Liver (tissue), 8 donors: ENCODE measurements at regions not wholly inside any gene's neighbourhood (a gene's known extent, or its start where the extent isn't known, plus 50 kb on each side); places are given as distances from the start of the nearest gene placed in this dataset.
"Not testable (repeated sequence)": the region's sequence is repeated elsewhere in the genome, so short reads cannot be mapped to it uniquely, and the experiment has no call there.

Experiments used
- DNase-seq: peaks from one replicate; pipeline ENCODE4 v3.0.0-alpha.2; 2017; ENCODE audit warnings: low spot score
- H3K27ac ChIP-seq, 2 donors: one replicate each; pipeline ENCODE4 v1.7.0; 2013; ENCODE audit warnings: inconsistent platforms in 2 of 2, low read length in 2 of 2, control low read depth in 1 of 2, low read depth in 1 of 2, mild to moderate bottlenecking in 1 of 2
- H3K27me3 ChIP-seq, 4 donors: one replicate each; pipeline versions ENCODE4 v1.6.1 to v1.7.0; 2013; ENCODE audit warnings: low read length in 3 of 4, inconsistent platforms in 1 of 4, mild to moderate bottlenecking in 1 of 4, moderate library complexity in 1 of 4; ENCODE audit not compliant: control insufficient read depth in 4 of 4, insufficient read depth in 4 of 4
- H3K36me3 ChIP-seq, 4 donors: one replicate each; pipeline versions ENCODE4 v1.6.1 to v1.7.0; 2013; ENCODE audit warnings: low read length in 3 of 4, mild to moderate bottlenecking in 3 of 4, low read depth in 1 of 4, moderate library complexity in 1 of 4; ENCODE audit not compliant: control insufficient read depth in 4 of 4, insufficient read depth in 3 of 4
- H3K4me1 ChIP-seq, 4 donors: one replicate each; pipeline versions ENCODE4 v1.6.1 to v1.7.0; 2013; ENCODE audit warnings: low read length in 3 of 4, mild to moderate bottlenecking in 3 of 4, moderate library complexity in 1 of 4; ENCODE audit not compliant: control insufficient read depth in 4 of 4, insufficient read depth in 4 of 4
- H3K4me3 ChIP-seq, 3 donors: one replicate each; pipeline versions ENCODE4 v1.6.1 to v1.7.0; 2013; ENCODE audit warnings: low read length in 3 of 3, control low read depth in 1 of 3, low read depth in 1 of 3, mild to moderate bottlenecking in 1 of 3
- H3K9ac ChIP-seq, 2 donors: one replicate each; pipeline ENCODE4 v1.7.0; 2013; ENCODE audit warnings: low read length in 2 of 2, mild to moderate bottlenecking in 2 of 2, moderate library complexity in 2 of 2, control low read depth in 1 of 2, low read depth in 1 of 2
- H3K9me3 ChIP-seq, 4 donors: one replicate each; pipeline versions ENCODE4 v1.6.1 to v1.7.0; 2013; ENCODE audit warnings: low read length in 3 of 4; ENCODE audit not compliant: control insufficient read depth in 4 of 4
- ATF3 ChIP-seq: IDR thresholded peaks from 2 replicates; pipeline ENCODE4 v1.6.1; 2016; ENCODE audit warnings: antibody characterized with exemption
- EGR1 ChIP-seq, 2 donors: IDR thresholded peaks; 2 replicates each; pipeline ENCODE4 v1.6.1; 2016 to 2018; ENCODE audit warnings: antibody characterized with exemption in 2 of 2, low read depth in 2 of 2
- FOXA2 ChIP-seq: IDR thresholded peaks from 2 replicates; pipeline ENCODE4 v1.6.1; 2016; ENCODE audit warnings: antibody characterized with exemption
- GABPA ChIP-seq, 2 donors: IDR thresholded peaks in 1 of 2; conservative IDR thresholded peaks in 1 of 2; 2 replicates each; pipeline ENCODE4 v1.6.1; 2016; ENCODE audit warnings: antibody characterized with exemption in 2 of 2, mild to moderate bottlenecking in 1 of 2, moderate library complexity in 1 of 2
- HNF4A ChIP-seq, 2 donors: conservative IDR thresholded peaks; 2 replicates each; pipeline ENCODE4 v1.6.1; 2016; ENCODE audit warnings: antibody characterized with exemption in 2 of 2, mild to moderate bottlenecking in 2 of 2
- HNF4G ChIP-seq: IDR thresholded peaks from 2 replicates; pipeline ENCODE4 v1.6.1; 2016; ENCODE audit warnings: antibody characterized with exemption
- JUND ChIP-seq, 2 donors: IDR thresholded peaks; 2 replicates each; pipeline ENCODE4 v1.6.1; 2016; ENCODE audit warnings: antibody characterized with exemption in 2 of 2
- MAX ChIP-seq: IDR thresholded peaks from 2 replicates; pipeline ENCODE4 v1.6.1; 2016; ENCODE audit warnings: antibody characterized with exemption
- NR2F2 ChIP-seq: IDR thresholded peaks from 2 replicates; pipeline ENCODE4 v1.6.1; 2016; ENCODE audit warnings: antibody characterized with exemption
- RAD21 ChIP-seq, 2 donors: IDR thresholded peaks; 2 replicates each; pipeline ENCODE4 v1.6.1; 2016; ENCODE audit warnings: antibody characterized with exemption in 2 of 2, mild to moderate bottlenecking in 2 of 2
- REST ChIP-seq: IDR thresholded peaks from 2 replicates; pipeline ENCODE4 v1.6.1; 2016; ENCODE audit warnings: antibody characterized with exemption, mild to moderate bottlenecking
- RXRA ChIP-seq, 2 donors: IDR thresholded peaks; 2 replicates each; pipeline ENCODE4 v1.6.1; 2017 to 2018; ENCODE audit warnings: antibody characterized with exemption in 2 of 2, mild to moderate bottlenecking in 1 of 2
- SP1 ChIP-seq: IDR thresholded peaks from 2 replicates; pipeline ENCODE4 v1.6.1; 2018; ENCODE audit warnings: antibody characterized with exemption, mild to moderate bottlenecking
- TAF1 ChIP-seq: conservative IDR thresholded peaks from 2 replicates; pipeline ENCODE4 v1.6.1; 2016; ENCODE audit warnings: antibody characterized with exemption, mild to moderate bottlenecking
- YY1 ChIP-seq: IDR thresholded peaks from 2 replicates; pipeline ENCODE4 v1.6.1; 2016; ENCODE audit warnings: antibody characterized with exemption, mild to moderate bottlenecking
- ZBTB33 ChIP-seq: IDR thresholded peaks from 2 replicates; pipeline ENCODE4 v1.6.1; 2016; ENCODE audit warnings: antibody characterized with exemption
- WGBS: extraction: QIAGEN DNeasy Blood & Tissue Kit; methylation state at CpG from one replicate; pipeline ENCODE4 v1.1.7; 2013; 5-methylcytosine and 5-hydroxymethylcytosine counted together
- TF ChIP-seq, protein P1 (sequence below): fragments of 150-350 bp; IDR thresholded peaks from 2 replicates; pipeline ENCODE4 v1.5.1; 2017; ENCODE audit warnings: improper control_type of control experiment, low read depth, low read length; ENCODE audit not compliant: missing input control
- donor health status: healthy.
- donor health status: healthy.
- donor health status: healthy.
- donor health status: healthy.
- donor health status: healthy.

GRCh38 chr12:31796270-31796951 is 67.6 kb upstream of the AMN1 start (continued):
- no peak for TF ChIP-seq FOXA2
- no peak for TF ChIP-seq HNF4G

DNA sequence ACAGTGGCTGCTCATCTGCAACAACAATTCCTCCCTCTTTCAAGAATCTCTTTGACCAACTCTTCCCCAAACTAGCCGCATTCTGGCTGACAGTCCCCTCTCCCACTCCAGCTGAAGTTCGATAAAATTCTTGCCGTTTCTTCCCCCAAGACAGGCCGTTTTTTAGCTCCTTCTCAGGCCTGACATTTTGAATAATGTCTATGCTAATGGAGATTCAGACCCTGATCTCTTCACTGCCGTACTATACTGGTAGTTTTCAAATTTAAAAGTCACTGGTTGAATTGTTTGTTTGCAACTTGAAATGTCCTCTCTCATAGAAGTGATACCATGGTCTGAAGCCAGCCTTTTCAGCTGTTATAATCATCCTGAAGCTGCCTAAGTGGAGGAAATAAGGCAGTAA is 65.9 kb upstream of the AMN1 start:
- 79% methylated on average over 5 of the region's 5 CpGs for WGBS
- Histone ChIP-seq H3K9ac (no peak overlapping the region), H3K27ac (no peak overlapping the region), H3K27me3 (no peaks in the 10 kb centered on the region), H3K4me1 (no peaks in the 10 kb centered on the region), H3K4me3 (no peak overlapping the region), H3K9me3 (no peaks in the 10 kb centered on the region), H3K36me3 (no peaks in the 10 kb centered on the region)
- no peak for TF ChIP-seq FOXA2
- TF ChIP-seq GABPA (IDR thresholded peaks at IDR 0.05 in 1 of 2, conservative IDR thresholded peaks at IDR 0.05 in 1 of 2), result no peak
- no peak for TF ChIP-seq SP1
- TF ChIP-seq YY1, result no peak
- TF ChIP-seq TAF1, result no peak
- TF ChIP-seq RXRA (IDR thresholded peaks at IDR 0.05), result no peak
- TF ChIP-seq RAD21 (IDR thresholded peaks at IDR 0.05), result no peak
- TF ChIP-seq NR2F2, result no peak
- TF ChIP-seq EGR1 (IDR thresholded peaks at IDR 0.05; ENCODE audit: low read depth in 2 of 2), result no peak
- no peak for TF ChIP-seq MAX
- TF ChIP-seq JUND (IDR thresholded peaks at IDR 0.05), result no peak
- TF ChIP-seq HNF4A (conservative IDR thresholded peaks at IDR 0.05), result no peak
- TF ChIP-seq REST, result no peak
- DNase-seq, result no peak

DNA sequence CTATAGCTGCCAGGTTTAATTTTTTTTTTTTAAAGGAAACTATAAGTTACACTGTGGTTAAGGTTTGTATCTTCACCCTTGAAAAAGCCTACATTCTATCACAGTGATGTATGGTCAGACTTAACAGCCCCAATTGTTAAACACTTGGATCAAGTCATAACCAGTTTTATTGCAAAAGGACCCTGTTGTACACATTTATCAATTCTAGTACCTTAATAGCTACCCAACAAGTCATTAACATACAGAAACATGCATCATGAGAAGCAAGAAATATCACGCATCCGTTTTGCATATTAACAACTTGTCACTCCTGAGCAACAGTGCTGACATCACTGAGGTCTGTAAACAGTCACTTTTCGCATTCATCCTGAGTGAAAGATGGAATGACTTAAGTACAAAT is 62.4 kb upstream of the AMN1 start:
- H3K9me3 ChIP-seq, H3K27ac ChIP-seq, H3K27me3 ChIP-seq, DNase-seq, H3K36me3 ChIP-seq, H3K4me1 ChIP-seq, H3K9ac ChIP-seq, H3K4me3 ChIP-seq: not testable (repeated sequence)
- 93% methylated on average over 3 of the region's 3 CpGs for WGBS

- DNase-seq, result no peak
- no peaks in the 10 kb centered on the region for H3K4me1 ChIP-seq
- 1% methylated on average over 1 of the region's 1 CpG for WGBS
- no peaks in the 10 kb centered on the region for H3K36me3 ChIP-seq
- H3K4me3 ChIP-seq, result no peak overlapping the region
- H3K9ac ChIP-seq, result no peak overlapping the region
- no peaks in the 10 kb centered on the region for H3K27me3 ChIP-seq
- H3K9me3 ChIP-seq, result no peaks in the 10 kb centered on the region
- no peak overlapping the region for H3K27ac ChIP-seq
- TF ChIP-seq HNF4G (no peak), HNF4A (conservative IDR thresholded peaks at IDR 0.05) (no peak), RAD21 (IDR thresholded peaks at IDR 0.05) (no peak), MAX (no peak), ZBTB33 (no peak), ATF3 (no peak), EGR1 (IDR thresholded peaks at IDR 0.05; ENCODE audit: low read depth in 2 of 2) (no peak), FOXA2 (no peak), NR2F2 (no peak), GABPA (IDR thresholded peaks at IDR 0.05 in 1 of 2, conservative IDR thresholded peaks at IDR 0.05 in 1 of 2) (no peak), JUND (IDR thresholded peaks at IDR 0.05) (no peak)
- TF ChIP-seq, protein P1, sequence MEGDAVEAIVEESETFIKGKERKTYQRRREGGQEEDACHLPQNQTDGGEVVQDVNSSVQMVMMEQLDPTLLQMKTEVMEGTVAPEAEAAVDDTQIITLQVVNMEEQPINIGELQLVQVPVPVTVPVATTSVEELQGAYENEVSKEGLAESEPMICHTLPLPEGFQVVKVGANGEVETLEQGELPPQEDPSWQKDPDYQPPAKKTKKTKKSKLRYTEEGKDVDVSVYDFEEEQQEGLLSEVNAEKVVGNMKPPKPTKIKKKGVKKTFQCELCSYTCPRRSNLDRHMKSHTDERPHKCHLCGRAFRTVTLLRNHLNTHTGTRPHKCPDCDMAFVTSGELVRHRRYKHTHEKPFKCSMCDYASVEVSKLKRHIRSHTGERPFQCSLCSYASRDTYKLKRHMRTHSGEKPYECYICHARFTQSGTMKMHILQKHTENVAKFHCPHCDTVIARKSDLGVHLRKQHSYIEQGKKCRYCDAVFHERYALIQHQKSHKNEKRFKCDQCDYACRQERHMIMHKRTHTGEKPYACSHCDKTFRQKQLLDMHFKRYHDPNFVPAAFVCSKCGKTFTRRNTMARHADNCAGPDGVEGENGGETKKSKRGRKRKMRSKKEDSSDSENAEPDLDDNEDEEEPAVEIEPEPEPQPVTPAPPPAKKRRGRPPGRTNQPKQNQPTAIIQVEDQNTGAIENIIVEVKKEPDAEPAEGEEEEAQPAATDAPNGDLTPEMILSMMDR, result no peak
Measured at GRCh38 chr12:31790759-31791158, 61.9 kb upstream of the AMN1 start.
